Naive B cell (primary cell): ENCODE measurements at regions not wholly inside any gene's neighbourhood (a gene's known extent, or its start where the extent isn't known, plus 50 kb on each side); places are given as distances from the start of the nearest gene placed in this dataset.

ENCODE experiments used
- ATAC-seq, 2 donors: fragments of 150-1000 bp; cut with Tn5 transposase; 2 replicates each; pipeline ENCODE4 v1.10.0; 2021; ENCODE audit warnings: low read depth in 2 of 2, mild to moderate bottlenecking in 2 of 2, moderate library complexity in 2 of 2
- DNase-seq: peaks from one replicate; pipeline ENCODE4 v3.0.0; 2022
- H3K27ac Mint-ChIP-seq, 6 donors: one replicate each; pipeline ENCODE4 v1.8.0; 2020 to 2022; ENCODE audit warnings: mild to moderate bottlenecking in 6 of 6, mixed read lengths in 6 of 6, moderate library complexity in 5 of 6, inconsistent platforms in 2 of 6
- H3K27me3 Mint-ChIP-seq, 3 donors: one replicate each; pipeline ENCODE4 v1.8.0; 2021 to 2022; ENCODE audit warnings: mixed read lengths in 3 of 3, mild to moderate bottlenecking in 1 of 3
- H3K36me3 Mint-ChIP-seq, 2 donors: one replicate each; pipeline ENCODE4 v1.8.0; 2020 to 2022; ENCODE audit warnings: mixed read lengths in 2 of 2, inconsistent platforms in 1 of 2, mild to moderate bottlenecking in 1 of 2
- H3K4me1 Mint-ChIP-seq, 3 donors: one replicate each; pipeline ENCODE4 v1.8.0; 2020 to 2022; ENCODE audit warnings: mixed read lengths in 3 of 3, inconsistent platforms in 1 of 3, mild to moderate bottlenecking in 1 of 3, moderate library complexity in 1 of 3
- H3K4me3 Mint-ChIP-seq, 8 donors: one replicate each; pipeline ENCODE4 v1.8.0; 2020 to 2022; ENCODE audit warnings: mild to moderate bottlenecking in 8 of 8, mixed read lengths in 8 of 8, moderate library complexity in 8 of 8, inconsistent platforms in 2 of 8
- H3K9me3 Mint-ChIP-seq, 7 donors: one replicate each; pipeline ENCODE4 v1.8.0; 2020 to 2022; ENCODE audit warnings: mixed read lengths in 7 of 7, mild to moderate bottlenecking in 5 of 7, inconsistent platforms in 2 of 7, moderate library complexity in 1 of 7

- DNase-seq, result no peak
- H3K4me3 Mint-ChIP-seq, result no peak overlapping the region
Observed at GRCh38 chrX:42143866-42144592, 220.7 kb upstream of the CASK start.

GRCh38 chrX:42140320-42140719 lies 217.0 kb upstream of the CASK start:
- ATAC-seq (no peak), DNase-seq (no peak)
- Mint-ChIP-seq H3K4me3 (no peak overlapping the region), H3K9me3 (peaks cover 3 to 67% (median 28%) of the 10 kb centered on the region in 7 donors), H3K4me1 (no peaks in the 10 kb centered on the region), H3K27me3 (peaks cover 0 to 18% (median 7%) of the 10 kb centered on the region in 3 donors), H3K36me3 (peaks cover 6 to 9% of the 10 kb centered on the region in 2 donors), H3K27ac (no peak overlapping the region)

More at GRCh38 chrX:42143866-42144592, 220.7 kb upstream of the CASK start:
- Mint-ChIP-seq H3K36me3 (peaks cover 6 to 9% of the 10 kb centered on the region in 2 donors), H3K27ac (no peak overlapping the region), H3K9me3 (peaks cover 0 to 30% (median 15%) of the 10 kb centered on the region in 7 donors), H3K4me1 (no peaks in the 10 kb centered on the region), H3K27me3 (peaks cover 0 to 20% (median 7%) of the 10 kb centered on the region in 3 donors)
- no peak for ATAC-seq

DNA sequence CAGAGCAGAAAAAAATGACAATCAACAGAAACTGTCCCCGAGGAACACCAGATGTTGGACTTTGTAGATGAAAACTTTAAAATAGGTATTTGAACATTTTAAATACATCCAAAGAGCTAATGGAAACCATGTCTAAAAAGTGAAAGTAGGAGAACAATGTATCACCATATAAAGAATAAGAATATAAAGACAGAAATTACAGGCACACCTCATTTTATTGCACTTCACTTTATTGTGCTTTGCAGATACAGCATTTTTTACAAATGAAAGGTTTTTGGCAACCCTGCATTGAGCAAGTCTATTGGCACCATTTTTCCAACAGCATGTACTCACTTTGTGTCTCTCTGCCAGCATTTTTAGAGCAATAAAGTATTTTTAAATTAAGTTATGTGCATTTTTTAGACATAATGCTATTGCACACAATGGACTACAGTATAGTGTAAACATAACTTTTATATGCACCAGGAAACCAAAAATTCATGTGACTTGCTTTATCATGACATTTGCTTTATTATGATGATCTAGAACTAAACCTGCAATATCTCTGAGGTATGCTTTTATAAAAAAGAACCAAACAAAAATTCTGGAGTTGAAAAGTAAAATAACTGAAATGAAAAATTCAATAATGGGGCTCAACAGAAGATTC lies 212.4 kb upstream of the CASK start:
- Mint-ChIP-seq H3K27me3 (no peaks in the 10 kb centered on the region), H3K9me3 (peaks cover 3 to 57% (median 20%) of the 10 kb centered on the region in 7 donors), H3K36me3 (peaks cover 4 to 6% of the 10 kb centered on the region in 2 donors), H3K4me3 (no peak overlapping the region), H3K27ac (no peak overlapping the region), H3K4me1 (no peaks in the 10 kb centered on the region)
- DNase-seq (no peak), ATAC-seq (no peak)

DNA sequence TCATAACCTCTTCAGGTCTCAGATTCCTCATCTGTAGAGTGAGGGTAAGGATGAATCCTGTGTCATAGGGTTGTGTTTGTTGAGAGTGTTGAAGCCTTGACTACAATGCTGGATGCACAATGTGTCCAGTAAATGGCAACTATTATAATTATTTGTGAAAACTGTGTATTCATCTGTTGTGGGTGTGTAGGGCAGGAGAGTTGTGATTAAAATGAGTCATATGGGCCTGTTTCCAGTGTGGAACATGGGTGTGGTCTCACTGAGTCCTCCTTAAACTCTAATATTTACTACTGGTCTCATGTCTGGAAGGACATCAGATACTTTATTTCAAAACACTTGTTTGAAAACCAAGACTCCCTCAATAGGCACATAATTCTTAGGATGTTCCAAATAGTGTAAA lies 208.5 kb upstream of the CASK start:
- H3K36me3 Mint-ChIP-seq, result no peaks in the 10 kb centered on the region
- no peak overlapping the region for H3K27ac Mint-ChIP-seq
- no peak for DNase-seq
- H3K4me1 Mint-ChIP-seq, result peaks cover 6 to 33% (median 30%) of the 10 kb centered on the region in 3 donors
- no peak overlapping the region for H3K4me3 Mint-ChIP-seq
- no peaks in the 10 kb centered on the region for H3K27me3 Mint-ChIP-seq
- no peak for ATAC-seq
- H3K9me3 Mint-ChIP-seq, result peaks cover 0 to 21% (median 6%) of the 10 kb centered on the region in 7 donors

DNA sequence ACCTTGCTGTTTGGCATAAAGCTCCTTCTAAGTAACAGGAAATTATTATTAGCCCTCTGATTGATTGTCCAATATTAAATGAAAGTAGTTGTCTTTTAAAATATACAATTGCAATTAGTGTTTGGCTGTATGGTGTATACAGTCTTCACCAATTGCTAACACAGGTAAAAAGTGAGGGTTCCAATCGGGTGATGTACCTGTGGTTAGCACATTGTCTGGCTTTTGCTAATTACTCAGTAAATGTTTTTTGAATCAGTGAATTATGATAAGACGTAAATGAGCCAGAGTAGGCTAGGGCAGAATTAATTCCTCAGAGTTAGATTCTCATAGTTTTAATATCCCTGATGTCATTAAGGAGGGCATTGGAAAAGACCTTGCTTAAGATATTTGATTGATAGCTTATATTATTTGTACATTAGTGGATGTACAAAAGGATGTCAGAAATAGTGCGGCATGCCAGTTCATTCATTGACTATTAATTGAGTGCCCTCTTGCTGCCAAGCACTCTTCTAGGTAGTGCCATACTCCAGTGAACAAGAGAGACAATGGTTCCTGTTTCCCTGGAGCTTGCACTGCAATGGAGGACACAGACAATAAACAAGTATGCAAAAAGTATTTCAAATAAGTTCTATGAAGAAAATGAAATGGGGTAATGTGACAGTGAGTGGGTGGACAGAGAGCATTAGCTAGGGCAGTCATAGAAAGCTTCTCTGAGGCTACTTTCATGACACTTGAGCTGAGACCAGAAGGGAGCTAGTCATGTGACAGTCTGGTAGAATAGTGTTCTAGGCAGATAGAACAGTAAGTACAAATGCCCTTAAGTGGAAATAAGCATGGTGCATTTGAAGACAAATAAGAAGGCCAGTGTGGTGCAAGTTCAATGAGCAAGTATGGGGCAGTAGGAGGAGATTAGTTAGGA lies 205.9 kb upstream of the CASK start:
- no peaks in the 10 kb centered on the region for H3K36me3 Mint-ChIP-seq
- no peak overlapping the region for H3K4me3 Mint-ChIP-seq
- peak overlapping the region in 2 of 6 donors; percentile 38 to 69 for H3K27ac Mint-ChIP-seq
- DNase-seq, result no peak
- no peaks in the 10 kb centered on the region for H3K27me3 Mint-ChIP-seq
- peaks cover 10 to 43% (median 41%) of the 10 kb centered on the region in 3 donors for H3K4me1 Mint-ChIP-seq
- ATAC-seq, result peak; percentile 38 to 61
- peaks cover 0 to 3% (median 0%) of the 10 kb centered on the region in 7 donors for H3K9me3 Mint-ChIP-seq

GRCh38 chrX:42128587-42128986 lies 205.2 kb upstream of the CASK start:
- Mint-ChIP-seq H3K9me3 (peaks cover 0 to 3% (median 0%) of the 10 kb centered on the region in 7 donors), H3K4me3 (no peak overlapping the region), H3K4me1 (peaks cover 10 to 48% (median 48%) of the 10 kb centered on the region in 3 donors), H3K27me3 (no peaks in the 10 kb centered on the region), H3K27ac (no peak overlapping the region), H3K36me3 (no peaks in the 10 kb centered on the region)
- DNase-seq (no peak), ATAC-seq (no peak)

DNA sequence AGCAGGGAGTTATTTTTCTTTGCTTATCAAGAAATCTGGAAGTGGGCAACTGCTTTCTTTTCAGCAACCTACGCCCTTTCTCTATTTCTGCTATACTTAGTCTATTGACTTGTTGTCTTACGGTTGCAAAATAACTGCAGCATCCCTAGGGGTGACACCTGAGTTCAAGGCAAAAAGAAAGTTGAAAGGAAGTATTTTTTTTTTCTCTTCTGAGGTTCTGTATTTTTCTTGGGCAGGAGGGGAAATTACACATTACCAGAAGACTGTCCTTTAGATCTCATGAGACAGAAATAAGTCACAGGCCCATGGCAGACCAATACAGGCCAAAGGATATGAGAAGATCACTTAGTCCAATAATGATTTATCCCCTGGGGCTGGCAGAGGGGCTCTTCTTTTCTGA lies 204.7 kb upstream of the CASK start:
- peak in 1 of 2 donors; percentile 30 for ATAC-seq
- no peaks in the 10 kb centered on the region for H3K27me3 Mint-ChIP-seq
- peak overlapping the region in 3 of 6 donors; percentile 35 to 41 (median 40) for H3K27ac Mint-ChIP-seq
- peak overlapping the region in 3 of 8 donors; percentile 3 to 75 (median 43) for H3K4me3 Mint-ChIP-seq
- H3K9me3 Mint-ChIP-seq, result peaks cover 0 to 3% (median 0%) of the 10 kb centered on the region in 7 donors
- no peak for DNase-seq
- H3K4me1 Mint-ChIP-seq, result peaks cover 10 to 48% (median 48%) of the 10 kb centered on the region in 3 donors
- no peaks in the 10 kb centered on the region for H3K36me3 Mint-ChIP-seq

GRCh38 chrX:42127563-42127962 lies 204.2 kb upstream of the CASK start:
- ATAC-seq (no peak), DNase-seq (no peak)
- Mint-ChIP-seq H3K4me1 (peaks cover 10 to 48% (median 48%) of the 10 kb centered on the region in 3 donors), H3K27me3 (no peaks in the 10 kb centered on the region), H3K36me3 (no peaks in the 10 kb centered on the region), H3K4me3 (peak overlapping the region in 1 of 8 donors; percentile 43), H3K27ac (peak overlapping the region in 1 of 6 donors; percentile 24), H3K9me3 (peaks cover 0 to 3% (median 0%) of the 10 kb centered on the region in 7 donors)

DNA sequence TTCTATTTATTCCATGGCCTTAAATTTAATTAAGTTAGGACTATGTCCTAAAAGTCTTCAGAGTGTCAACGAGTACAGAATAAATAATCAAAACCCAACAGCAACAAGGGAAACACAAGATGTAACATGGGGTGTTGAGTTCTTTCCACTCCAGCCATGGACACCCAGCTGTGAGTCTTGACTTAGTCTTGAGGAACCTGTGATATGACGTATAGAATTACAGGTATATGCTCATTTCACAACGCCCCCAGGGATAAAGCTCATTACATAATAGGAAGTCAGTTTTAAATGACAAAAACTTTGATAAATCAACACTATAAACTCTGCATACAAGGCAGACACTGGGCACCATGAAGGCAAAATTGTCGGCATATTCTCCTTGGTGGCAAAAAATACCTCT lies 200.0 kb upstream of the CASK start:
- Mint-ChIP-seq H3K4me1 (peaks cover 3 to 33% (median 29%) of the 10 kb centered on the region in 3 donors), H3K36me3 (no peaks in the 10 kb centered on the region), H3K27ac (no peak overlapping the region), H3K27me3 (no peaks in the 10 kb centered on the region), H3K9me3 (peaks cover 0 to 3% (median 0%) of the 10 kb centered on the region in 7 donors), H3K4me3 (no peak overlapping the region)
- no peak for ATAC-seq
- DNase-seq, result no peak

- no peak overlapping the region for H3K4me3 Mint-ChIP-seq
- peaks cover 0 to 5% (median 4%) of the 10 kb centered on the region in 7 donors for H3K9me3 Mint-ChIP-seq
- no peak for ATAC-seq
- H3K27me3 Mint-ChIP-seq, result no peaks in the 10 kb centered on the region
- peaks cover 0 to 6% of the 10 kb centered on the region in 2 donors for H3K36me3 Mint-ChIP-seq
- DNase-seq, result no peak
- H3K27ac Mint-ChIP-seq, result no peak overlapping the region
- peaks cover 6 to 16% (median 8%) of the 10 kb centered on the region in 3 donors for H3K4me1 Mint-ChIP-seq
Observed at GRCh38 chrX:42119076-42119475, 195.7 kb upstream of the CASK start.

GRCh38 chrX:42117318-42117717 lies 194.0 kb upstream of the CASK start:
- Mint-ChIP-seq H3K27ac (no peak overlapping the region), H3K4me3 (no peak overlapping the region), H3K27me3 (peaks cover 0 to 8% (median 0%) of the 10 kb centered on the region in 3 donors), H3K9me3 (peaks cover 0 to 16% (median 8%) of the 10 kb centered on the region in 7 donors), H3K4me1 (peaks cover 4 to 11% (median 6%) of the 10 kb centered on the region in 3 donors), H3K36me3 (peaks cover 0 to 16% of the 10 kb centered on the region in 2 donors)
- DNase-seq (no peak), ATAC-seq (peak in 1 of 2 donors; percentile 66)

DNA sequence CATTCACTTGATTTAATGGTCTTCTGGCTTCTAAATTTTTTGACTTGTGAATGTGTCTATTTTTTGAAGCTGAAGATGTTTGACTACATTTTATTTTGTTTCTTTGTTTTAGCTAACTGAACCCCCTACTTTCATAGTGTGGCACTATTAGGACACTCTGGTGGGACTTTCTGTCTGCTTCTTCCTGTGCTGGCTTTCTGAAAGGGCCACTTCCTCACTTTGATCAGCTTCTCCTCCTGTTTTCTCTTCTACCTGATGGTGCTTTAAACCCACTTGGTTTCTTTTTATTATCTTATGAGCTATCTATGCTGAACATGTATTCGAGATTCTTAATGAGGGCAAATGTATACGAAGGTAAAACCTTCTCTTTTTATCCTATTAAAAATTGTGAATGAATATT lies 186.1 kb upstream of the CASK start:
- no peak for DNase-seq
- H3K4me1 Mint-ChIP-seq, result peaks cover 4 to 5% (median 4%) of the 10 kb centered on the region in 3 donors
- H3K4me3 Mint-ChIP-seq, result peak overlapping the region in 1 of 8 donors; percentile 13
- H3K27ac Mint-ChIP-seq, result peak overlapping the region in 1 of 6 donors; percentile 20
- peaks cover 0 to 8% (median 0%) of the 10 kb centered on the region in 3 donors for H3K27me3 Mint-ChIP-seq
- peaks cover 0 to 13% of the 10 kb centered on the region in 2 donors for H3K36me3 Mint-ChIP-seq
- ATAC-seq, result peak; percentile 47 to 50
- H3K9me3 Mint-ChIP-seq, result peaks cover 1 to 15% (median 11%) of the 10 kb centered on the region in 7 donors
